Ascending aorta (tissue), 2 donors: ENCODE measurements at regions not wholly inside any gene's neighbourhood (a gene's known extent, or its start where the extent isn't known, plus 50 kb on each side); places are given as distances from the start of the nearest gene placed in this dataset.

Experiments
- DNase-seq, 2 donors: peaks; one replicate each; pipeline ENCODE4 v3.0.0-alpha.2; 2019; ENCODE audit warnings: low spot score in 2 of 2
- H3K27ac ChIP-seq, 2 donors: fragments of 200-600 bp; sonication (generic); one replicate each; pipeline ENCODE4 v1.5.1; 2016 to 2017; ENCODE audit warnings: mild to moderate bottlenecking in 1 of 2
- H3K27me3 ChIP-seq: fragments of 200-600 bp; sonication (generic); one replicate; pipeline ENCODE4 v1.5.1; 2017
- H3K36me3 ChIP-seq, 2 donors: fragments of 200-600 bp; sonication (generic); one replicate each; pipeline ENCODE4 v1.5.1; 2016
- H3K4me1 ChIP-seq, 2 donors: fragments of 200-600 bp; sonication (generic); one replicate each; pipeline ENCODE4 v1.5.1; 2016 to 2017; ENCODE audit warnings: mild to moderate bottlenecking in 1 of 2
- H3K4me3 ChIP-seq, 2 donors: fragments of 200-600 bp; sonication (generic); one replicate each; pipeline ENCODE4 v1.5.1; 2016 to 2017; ENCODE audit warnings: mild to moderate bottlenecking in 1 of 2
- H3K9me3 ChIP-seq, 2 donors: fragments of 200-600 bp; sonication (generic); one replicate each; pipeline ENCODE4 v1.5.1; 2016
- CTCF ChIP-seq, 3 experiments: fragments of 200-600 bp in 2 of 3; fragments of 450-650 bp in 1 of 3; sonication (generic) in 2 of 3; IDR thresholded peaks; one replicate each; pipeline ENCODE4 v1.5.1; 2016 to 2019; ENCODE audit warnings: antibody characterized with exemption in 3 of 3, mild to moderate bottlenecking in 1 of 3, moderate library complexity in 1 of 3
- intact Hi-C: fragments of 100-400 bp; cut with DNase I; formaldehyde crosslinking; loops from one replicate; pipeline ENCODE4 v1.15.1; 2023

- Histone ChIP-seq H3K4me1 (no peaks in the 10 kb centered on the region), H3K9me3 (peaks cover 0 to 2% of the 10 kb centered on the region in 2 donors), H3K4me3 (no peak overlapping the region), H3K27ac (no peak overlapping the region), H3K36me3 (no peaks in the 10 kb centered on the region), H3K27me3 (no peaks in the 10 kb centered on the region)
- no peak for TF ChIP-seq CTCF (IDR thresholded peaks at IDR 0.05)
- DNase-seq, result no peak
- intact Hi-C loops, result no loop called here
Measured at GRCh38 chr21:22544747-22545146, 1546.5 kb downstream of the NCAM2 start.

- no peak overlapping the region for H3K4me3 ChIP-seq
- H3K27ac ChIP-seq, result no peak overlapping the region
- intact Hi-C loops, result no loop called here
- no peaks in the 10 kb centered on the region for H3K9me3 ChIP-seq
- H3K36me3 ChIP-seq, result no peaks in the 10 kb centered on the region
- H3K4me1 ChIP-seq, result no peaks in the 10 kb centered on the region
- TF ChIP-seq CTCF (IDR thresholded peaks at IDR 0.05), result no peak
- no peaks in the 10 kb centered on the region for H3K27me3 ChIP-seq
- no peak for DNase-seq
Measured at GRCh38 chr21:22552390-22552789, 1554.2 kb downstream of the NCAM2 start.

- intact Hi-C loops, result no loop called here
- Histone ChIP-seq H3K4me1 (no peaks in the 10 kb centered on the region), H3K36me3 (no peaks in the 10 kb centered on the region), H3K27me3 (no peaks in the 10 kb centered on the region), H3K27ac (no peak overlapping the region), H3K9me3 (no peaks in the 10 kb centered on the region), H3K4me3 (no peak overlapping the region)
- no peak for DNase-seq
- no peak for TF ChIP-seq CTCF (IDR thresholded peaks at IDR 0.05)
Measured at GRCh38 chr21:22554690-22555316, 1556.6 kb downstream of the NCAM2 start.

GRCh38 chr21:22556829-22557228 is 1558.6 kb downstream of the NCAM2 start:
- H3K36me3 ChIP-seq, result no peaks in the 10 kb centered on the region
- intact Hi-C loops, result no loop called here
- TF ChIP-seq CTCF (IDR thresholded peaks at IDR 0.05), result no peak
- no peak overlapping the region for H3K4me3 ChIP-seq
- H3K27ac ChIP-seq, result no peak overlapping the region
- no peaks in the 10 kb centered on the region for H3K9me3 ChIP-seq
- DNase-seq, result no peak
- H3K4me1 ChIP-seq, result no peaks in the 10 kb centered on the region
- H3K27me3 ChIP-seq, result no peaks in the 10 kb centered on the region

- H3K27me3 ChIP-seq, result no peaks in the 10 kb centered on the region
- no peak for DNase-seq
- intact Hi-C loops, result no loop called here
- no peaks in the 10 kb centered on the region for H3K4me1 ChIP-seq
- H3K9me3 ChIP-seq, result no peaks in the 10 kb centered on the region
- H3K4me3 ChIP-seq, result no peak overlapping the region
- no peak overlapping the region for H3K27ac ChIP-seq
- TF ChIP-seq CTCF (IDR thresholded peaks at IDR 0.05), result no peak
- no peaks in the 10 kb centered on the region for H3K36me3 ChIP-seq
Measured at GRCh38 chr21:22561946-22562345, 1563.7 kb downstream of the NCAM2 start.

GRCh38 chr21:22573834-22574233 is 1575.6 kb downstream of the NCAM2 start:
- no peaks in the 10 kb centered on the region for H3K36me3 ChIP-seq
- no peaks in the 10 kb centered on the region for H3K27me3 ChIP-seq
- H3K27ac ChIP-seq, result no peak overlapping the region
- no peaks in the 10 kb centered on the region for H3K9me3 ChIP-seq
- intact Hi-C loops, result no loop called here
- no peak for TF ChIP-seq CTCF (IDR thresholded peaks at IDR 0.05)
- no peak for DNase-seq
- no peak overlapping the region for H3K4me3 ChIP-seq
- no peaks in the 10 kb centered on the region for H3K4me1 ChIP-seq
